Glutamatergic neuron (in vitro differentiated cells): ENCODE measurements at regions not wholly inside any gene's neighbourhood (a gene's known extent, or its start where the extent isn't known, plus 50 kb on each side); places are given as distances from the start of the nearest gene placed in this dataset.

Source experiments
- DNase-seq: peaks from one replicate; pipeline ENCODE4 v3.0.0; 2022
- H3K27ac Mint-ChIP-seq: one replicate; pipeline ENCODE4 v1.8.0; 2020; ENCODE audit warnings: mild to moderate bottlenecking, mixed read lengths, inconsistent platforms; ENCODE audit not compliant: unreplicated experiment
- H3K27me3 Mint-ChIP-seq: one replicate; pipeline ENCODE4 v1.8.0; 2020; ENCODE audit warnings: mild to moderate bottlenecking, moderate library complexity, mixed read lengths, inconsistent platforms; ENCODE audit not compliant: unreplicated experiment
- H3K36me3 Mint-ChIP-seq: one replicate; pipeline ENCODE4 v1.8.0; 2020; ENCODE audit warnings: mild to moderate bottlenecking, mixed read lengths, inconsistent platforms; ENCODE audit not compliant: unreplicated experiment
- H3K4me1 Mint-ChIP-seq: one replicate; pipeline ENCODE4 v1.8.0; 2020; ENCODE audit warnings: mild to moderate bottlenecking, low read depth, mixed read lengths, inconsistent platforms; ENCODE audit not compliant: unreplicated experiment
- H3K4me3 Mint-ChIP-seq: one replicate; pipeline ENCODE4 v1.8.0; 2020; ENCODE audit warnings: mild to moderate bottlenecking, mixed read lengths, inconsistent platforms; ENCODE audit not compliant: unreplicated experiment
- H3K9me3 Mint-ChIP-seq: one replicate; pipeline ENCODE4 v1.8.0; 2020; ENCODE audit warnings: mild to moderate bottlenecking, moderate library complexity, mixed read lengths, inconsistent platforms; ENCODE audit not compliant: unreplicated experiment
- CTCF ChIP-seq: fragments of 200-600 bp; sonication (generic); IDR thresholded peaks from one replicate; pipeline ENCODE4 v1.5.0; 2021; ENCODE audit not compliant: partially characterized antibody, unreplicated experiment

GRCh38 chr1:10896673-10897072 is 100.2 kb upstream of the CASZ1 start:
- no peak for TF ChIP-seq CTCF
- no peak overlapping the region for H3K27ac Mint-ChIP-seq
- peaks cover 11% of the 10 kb centered on the region for H3K4me1 Mint-ChIP-seq
- no peak for DNase-seq
- H3K9me3 Mint-ChIP-seq: peaks cover 5% of the 10 kb centered on the region
- H3K4me3 Mint-ChIP-seq: no peak overlapping the region
- H3K36me3 Mint-ChIP-seq: no peaks in the 10 kb centered on the region
- peaks cover 6% of the 10 kb centered on the region for H3K27me3 Mint-ChIP-seq

GRCh38 chr1:10897321-10897980 is 101.0 kb upstream of the CASZ1 start:
- Mint-ChIP-seq H3K4me3 (no peak overlapping the region), H3K27ac (peak overlapping the region; percentile 52), H3K4me1 (peaks cover 11% of the 10 kb centered on the region), H3K36me3 (no peaks in the 10 kb centered on the region), H3K27me3 (peaks cover 2% of the 10 kb centered on the region), H3K9me3 (peaks cover 5% of the 10 kb centered on the region)
- no peak for DNase-seq
- no peak for TF ChIP-seq CTCF

GRCh38 chr1:10897981-10898728 is 101.7 kb upstream of the CASZ1 start:
- Mint-ChIP-seq H3K27me3 (peaks cover 2% of the 10 kb centered on the region), H3K9me3 (peaks cover 5% of the 10 kb centered on the region), H3K27ac (peak overlapping the region; percentile 52), H3K36me3 (no peaks in the 10 kb centered on the region), H3K4me1 (peaks cover 14% of the 10 kb centered on the region), H3K4me3 (no peak overlapping the region)
- TF ChIP-seq CTCF: no peak
- DNase-seq: peak; percentile 38

- no peak overlapping the region for H3K27ac Mint-ChIP-seq
- no peaks in the 10 kb centered on the region for H3K36me3 Mint-ChIP-seq
These were observed 102.5 kb upstream of the CASZ1 start for GRCh38 chr1:10898921-10899320.

More at GRCh38 chr1:10898921-10899320, 102.5 kb upstream of the CASZ1 start:
- Mint-ChIP-seq H3K9me3 (peaks cover 5% of the 10 kb centered on the region), H3K4me1 (peaks cover 14% of the 10 kb centered on the region), H3K4me3 (no peak overlapping the region), H3K27me3 (peaks cover 2% of the 10 kb centered on the region)
- DNase-seq: no peak
- TF ChIP-seq CTCF: no peak
